ENCODE measurements at regions not wholly inside any gene's neighbourhood (a gene's known extent, or its start where the extent isn't known, plus 50 kb on each side); places are given as distances from the start of the nearest gene placed in this dataset.

GRCh38 chr4:114479595-114479994 is 119.0 kb upstream of the UGT8 start:
- FAIRE-seq (no peak), DNase-seq (no peak)
- intact Hi-C loops (cut with DNase I) = no loop called here
- Histone ChIP-seq H3K27ac (ENCODE audit: low read depth in 2 of 2, low read length in 2 of 2) (no peak overlapping the region), H3K9ac (ENCODE audit: low read length in 3 of 3) (no peak overlapping the region), H3K9me3 (ENCODE audit: control insufficient read depth in 2 of 3, insufficient read depth in 1 of 3, low read length in 3 of 3) (no peaks in the 10 kb centered on the region), H3K27me3 (ENCODE audit: control insufficient read depth, insufficient read depth, low read length) (no peaks in the 10 kb centered on the region), H3K4me1 (ENCODE audit: control insufficient read depth in 2 of 3, insufficient read depth in 2 of 3, low read depth in 1 of 3, low read length in 3 of 3) (no peaks in the 10 kb centered on the region), H3K4me3 (ENCODE audit: low read length in 3 of 3) (no peak overlapping the region), H3K36me3 (ENCODE audit: control insufficient read depth in 2 of 3, insufficient read depth in 3 of 3, low read length in 3 of 3) (no peaks in the 10 kb centered on the region)
- TF ChIP-seq CTCF (IDR thresholded peaks at IDR 0.05; ENCODE audit: borderline replicate concordance, extremely low read depth, insufficient read depth) = no peak

GRCh38 chr4:114481856-114482255 is 116.8 kb upstream of the UGT8 start:
- no peaks in the 10 kb centered on the region for H3K4me1 ChIP-seq (ENCODE audit: control insufficient read depth in 2 of 3, insufficient read depth in 2 of 3, low read depth in 1 of 3, low read length in 3 of 3)
- intact Hi-C loops (cut with DNase I) = no loop called here
- no peak overlapping the region for H3K4me3 ChIP-seq (ENCODE audit: low read length in 3 of 3)
- H3K27ac ChIP-seq (ENCODE audit: low read depth in 2 of 2, low read length in 2 of 2) = no peak overlapping the region
- DNase-seq = peak in 1 of 5 donors; percentile 54
- no peaks in the 10 kb centered on the region for H3K9me3 ChIP-seq (ENCODE audit: control insufficient read depth in 2 of 3, insufficient read depth in 1 of 3, low read length in 3 of 3)
- H3K9ac ChIP-seq (ENCODE audit: low read length in 3 of 3) = no peak overlapping the region
- no peak for TF ChIP-seq CTCF (IDR thresholded peaks at IDR 0.05; ENCODE audit: borderline replicate concordance, extremely low read depth, insufficient read depth)
- FAIRE-seq = no peak
- no peaks in the 10 kb centered on the region for H3K27me3 ChIP-seq (ENCODE audit: control insufficient read depth, insufficient read depth, low read length)
- no peaks in the 10 kb centered on the region for H3K36me3 ChIP-seq (ENCODE audit: control insufficient read depth in 2 of 3, insufficient read depth in 3 of 3, low read length in 3 of 3)

GRCh38 chr4:114487101-114487500 is 111.5 kb upstream of the UGT8 start:
- H3K36me3 ChIP-seq (ENCODE audit: control insufficient read depth in 2 of 3, insufficient read depth in 3 of 3, low read length in 3 of 3) = no peaks in the 10 kb centered on the region
- no peak overlapping the region for H3K4me3 ChIP-seq (ENCODE audit: low read length in 3 of 3)
- no peaks in the 10 kb centered on the region for H3K9me3 ChIP-seq (ENCODE audit: control insufficient read depth in 2 of 3, insufficient read depth in 1 of 3, low read length in 3 of 3)
- no peak overlapping the region for H3K27ac ChIP-seq (ENCODE audit: low read depth in 2 of 2, low read length in 2 of 2)
- DNase-seq (no peak), FAIRE-seq (no peak)
- intact Hi-C loops (cut with DNase I) = no loop called here
- no peaks in the 10 kb centered on the region for H3K27me3 ChIP-seq (ENCODE audit: control insufficient read depth, insufficient read depth, low read length)
- H3K9ac ChIP-seq (ENCODE audit: low read length in 3 of 3) = no peak overlapping the region
- H3K4me1 ChIP-seq (ENCODE audit: control insufficient read depth in 2 of 3, insufficient read depth in 2 of 3, low read depth in 1 of 3, low read length in 3 of 3) = no peaks in the 10 kb centered on the region
- no peak for TF ChIP-seq CTCF (IDR thresholded peaks at IDR 0.05; ENCODE audit: borderline replicate concordance, extremely low read depth, insufficient read depth)

- intact Hi-C loops (cut with DNase I) = no loop called here
- FAIRE-seq = no peak
Measured at GRCh38 chr4:114488301-114488982, 110.2 kb upstream of the UGT8 start.

More at GRCh38 chr4:114488301-114488982, 110.2 kb upstream of the UGT8 start:
- TF ChIP-seq CTCF (IDR thresholded peaks at IDR 0.05; ENCODE audit: borderline replicate concordance, extremely low read depth, insufficient read depth) = no peak
- DNase-seq = no peak
- H3K27me3 ChIP-seq (ENCODE audit: control insufficient read depth, insufficient read depth, low read length) = no peaks in the 10 kb centered on the region
- H3K36me3 ChIP-seq (ENCODE audit: control insufficient read depth in 2 of 3, insufficient read depth in 3 of 3, low read length in 3 of 3) = no peaks in the 10 kb centered on the region
- H3K4me3 ChIP-seq (ENCODE audit: low read length in 3 of 3) = no peak overlapping the region
- no peaks in the 10 kb centered on the region for H3K4me1 ChIP-seq (ENCODE audit: control insufficient read depth in 2 of 3, insufficient read depth in 2 of 3, low read depth in 1 of 3, low read length in 3 of 3)
- no peaks in the 10 kb centered on the region for H3K9me3 ChIP-seq (ENCODE audit: control insufficient read depth in 2 of 3, insufficient read depth in 1 of 3, low read length in 3 of 3)
- H3K27ac ChIP-seq (ENCODE audit: low read depth in 2 of 2, low read length in 2 of 2) = no peak overlapping the region
- H3K9ac ChIP-seq (ENCODE audit: low read length in 3 of 3) = no peak overlapping the region
